ENCODE measurements at regions not wholly inside any gene's neighbourhood (a gene's known extent, or its start where the extent isn't known, plus 50 kb on each side); places are given as distances from the start of the nearest gene placed in this dataset.

- Mint-ChIP-seq H3K4me3 (no peak overlapping the region), H3K27ac (no peak overlapping the region), H3K36me3 (no peaks in the 10 kb centered on the region), H3K4me1 (no peaks in the 10 kb centered on the region), H3K9me3 (peaks cover 12% of the 10 kb centered on the region)
- ATAC-seq (no peak), DNase-seq (ENCODE audit: low spot score in 2 of 2) (no peak)
These were observed 1105.4 kb upstream of the KLHL29 start for GRCh38 chr2:22279541-22279940.

- Mint-ChIP-seq H3K36me3 (no peaks in the 10 kb centered on the region), H3K4me3 (no peak overlapping the region), H3K9me3 (peaks cover 12% of the 10 kb centered on the region), H3K4me1 (no peaks in the 10 kb centered on the region), H3K27ac (no peak overlapping the region)
- ATAC-seq: no peak
- no peak for DNase-seq (ENCODE audit: low spot score in 2 of 2)
These were observed 1103.9 kb upstream of the KLHL29 start for GRCh38 chr2:22281033-22281432.

DNA sequence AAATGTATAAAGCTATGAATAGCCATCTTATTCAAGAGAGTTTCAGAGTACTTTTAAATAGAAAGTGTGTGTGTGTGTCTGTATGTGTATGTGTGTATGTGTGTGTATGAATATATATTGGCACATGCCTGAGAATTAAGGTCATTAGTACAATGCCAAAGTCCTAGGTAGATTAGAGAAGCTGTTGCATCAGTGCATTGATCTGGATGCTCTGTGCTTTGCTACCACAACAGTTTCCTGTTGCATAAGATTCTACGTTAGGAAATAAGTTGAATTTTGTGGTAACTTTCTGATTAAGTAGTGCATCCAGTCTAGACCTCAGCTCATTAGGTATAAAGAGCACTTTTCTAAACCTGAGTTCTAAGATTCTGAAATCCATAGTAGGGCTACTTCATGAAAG lies 1102.8 kb upstream of the KLHL29 start:
- DNase-seq (ENCODE audit: low spot score in 2 of 2) (no peak), ATAC-seq (no peak)
- H3K27ac Mint-ChIP-seq: no peak overlapping the region
- H3K36me3 Mint-ChIP-seq: no peaks in the 10 kb centered on the region
- H3K4me1 Mint-ChIP-seq: no peaks in the 10 kb centered on the region
- H3K4me3 Mint-ChIP-seq: no peak overlapping the region
- peaks cover 10% of the 10 kb centered on the region for H3K9me3 Mint-ChIP-seq

DNA sequence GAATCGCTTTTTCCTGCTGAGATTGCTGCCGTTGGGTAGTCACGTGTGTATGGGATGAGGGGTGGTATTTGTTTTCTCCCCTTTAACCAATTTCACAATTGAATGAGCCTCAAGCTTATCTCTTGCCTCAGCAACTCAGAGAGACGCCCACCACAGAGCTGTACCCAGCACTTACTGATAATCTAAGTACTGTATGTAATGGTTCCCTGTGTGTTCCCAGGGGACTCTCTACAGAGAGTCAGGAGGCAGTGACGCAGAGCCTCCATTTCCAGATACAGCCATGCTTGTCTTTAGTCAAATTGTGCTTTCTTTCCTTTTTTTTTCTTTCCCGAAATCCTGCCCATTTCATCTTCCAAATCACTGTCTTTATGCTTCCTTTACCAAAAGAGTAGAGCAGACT lies 1102.1 kb upstream of the KLHL29 start:
- no peak for ATAC-seq
- H3K9me3 Mint-ChIP-seq: peaks cover 10% of the 10 kb centered on the region
- no peaks in the 10 kb centered on the region for H3K36me3 Mint-ChIP-seq
- DNase-seq (ENCODE audit: low spot score in 2 of 2): no peak
- H3K4me1 Mint-ChIP-seq: no peaks in the 10 kb centered on the region
- H3K4me3 Mint-ChIP-seq: no peak overlapping the region
- no peak overlapping the region for H3K27ac Mint-ChIP-seq

GRCh38 chr2:22283436-22283835 lies 1101.5 kb upstream of the KLHL29 start:
- no peaks in the 10 kb centered on the region for H3K36me3 Mint-ChIP-seq
- ATAC-seq (no peak), DNase-seq (ENCODE audit: low spot score in 2 of 2) (no peak)
- no peaks in the 10 kb centered on the region for H3K4me1 Mint-ChIP-seq
- peaks cover 10% of the 10 kb centered on the region for H3K9me3 Mint-ChIP-seq
- no peak overlapping the region for H3K27ac Mint-ChIP-seq
- H3K4me3 Mint-ChIP-seq: no peak overlapping the region

GRCh38 chr2:22290302-22290701 lies 1094.7 kb upstream of the KLHL29 start:
- Mint-ChIP-seq H3K27ac (no peak overlapping the region), H3K36me3 (no peaks in the 10 kb centered on the region), H3K4me1 (no peaks in the 10 kb centered on the region), H3K9me3 (peaks cover 19% of the 10 kb centered on the region), H3K4me3 (no peak overlapping the region)
- ATAC-seq (no peak), DNase-seq (ENCODE audit: low spot score in 2 of 2) (no peak)

DNA sequence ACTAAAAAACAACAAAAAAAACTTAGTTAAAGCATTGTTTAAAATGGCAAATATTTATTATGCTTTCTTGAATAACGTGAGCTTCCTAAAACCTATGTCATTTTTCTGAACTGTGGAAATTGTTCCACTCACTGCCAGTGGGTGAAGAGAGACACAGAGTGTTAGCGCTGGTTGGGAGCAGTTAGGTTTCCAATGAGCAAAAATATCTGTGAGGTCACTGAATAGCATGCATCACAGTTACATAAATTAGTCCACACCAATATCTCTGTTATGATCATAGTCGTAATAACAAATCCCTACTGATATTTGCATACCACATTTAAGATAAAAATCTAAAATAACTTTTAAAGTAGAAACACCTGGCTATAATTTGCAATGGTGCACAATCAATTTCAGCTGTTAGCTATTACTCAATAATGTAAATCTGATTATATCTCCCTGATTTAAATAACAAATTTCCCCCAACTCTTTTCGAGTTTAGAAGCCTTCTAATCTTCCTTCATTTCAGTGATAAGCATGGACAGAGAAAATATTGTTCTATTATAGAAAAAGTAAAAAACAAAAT lies 1094.0 kb upstream of the KLHL29 start:
- H3K36me3 Mint-ChIP-seq: no peaks in the 10 kb centered on the region
- H3K4me1 Mint-ChIP-seq: no peaks in the 10 kb centered on the region
- H3K9me3 Mint-ChIP-seq: peaks cover 19% of the 10 kb centered on the region
- DNase-seq (ENCODE audit: low spot score in 2 of 2) (no peak), ATAC-seq (no peak)
- H3K4me3 Mint-ChIP-seq: no peak overlapping the region
- no peak overlapping the region for H3K27ac Mint-ChIP-seq

GRCh38 chr2:22301228-22301627 lies 1083.8 kb upstream of the KLHL29 start:
- Mint-ChIP-seq H3K4me1 (no peaks in the 10 kb centered on the region), H3K36me3 (no peaks in the 10 kb centered on the region), H3K9me3 (peaks cover 16% of the 10 kb centered on the region), H3K27ac (no peak overlapping the region), H3K4me3 (no peak overlapping the region)
- ATAC-seq (no peak), DNase-seq (ENCODE audit: low spot score in 2 of 2) (no peak)

DNA sequence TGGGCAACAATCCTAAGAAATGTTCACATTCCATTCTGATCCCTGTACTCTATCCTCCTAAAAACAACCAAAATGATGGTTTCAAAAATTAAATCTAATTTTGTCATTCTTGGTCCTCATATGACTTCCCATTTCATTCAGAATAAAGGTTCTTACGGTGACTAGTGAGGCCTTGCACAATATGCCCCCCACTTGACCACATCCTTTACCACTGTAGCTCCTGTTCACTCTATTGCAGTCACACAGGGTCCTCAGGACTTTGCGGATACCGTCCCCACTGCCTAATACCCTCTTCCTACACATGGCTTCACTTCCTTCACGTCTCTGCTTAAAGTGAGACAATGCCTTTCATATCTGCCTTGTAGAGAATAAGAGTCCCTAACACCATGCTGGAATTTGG lies 1058.7 kb upstream of the KLHL29 start:
- Mint-ChIP-seq H3K4me3 (no peak overlapping the region), H3K36me3 (no peaks in the 10 kb centered on the region), H3K4me1 (no peaks in the 10 kb centered on the region), H3K9me3 (peaks cover 19% of the 10 kb centered on the region), H3K27ac (no peak overlapping the region)
- no peak for ATAC-seq
- no peak for DNase-seq (ENCODE audit: low spot score in 2 of 2)

- Mint-ChIP-seq H3K27ac (no peak overlapping the region), H3K4me1 (no peaks in the 10 kb centered on the region), H3K9me3 (peaks cover 20% of the 10 kb centered on the region), H3K4me3 (no peak overlapping the region), H3K36me3 (no peaks in the 10 kb centered on the region)
- DNase-seq (ENCODE audit: low spot score in 2 of 2) (no peak), ATAC-seq (no peak)
These were observed 1055.5 kb upstream of the KLHL29 start for GRCh38 chr2:22329211-22330154.

DNA sequence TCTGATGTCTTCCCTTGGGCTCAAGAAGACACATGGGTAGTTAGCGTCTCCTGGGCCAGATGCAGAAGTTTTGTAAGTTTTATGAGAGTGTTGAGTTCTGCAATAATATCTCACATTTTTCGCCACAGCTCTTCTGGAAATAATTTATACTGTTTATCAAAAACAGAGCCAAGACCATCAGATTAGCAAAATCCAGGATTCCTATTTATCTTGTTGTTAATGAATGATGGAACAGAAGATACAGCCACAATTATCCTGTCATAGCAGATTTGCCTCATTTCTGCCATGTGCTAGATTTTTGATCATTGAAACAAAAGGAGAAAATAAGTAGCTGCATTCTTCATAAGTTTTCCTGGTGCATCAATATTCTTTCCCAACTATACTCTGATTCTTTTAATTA lies 1048.6 kb upstream of the KLHL29 start:
- Mint-ChIP-seq H3K9me3 (peaks cover 25% of the 10 kb centered on the region), H3K27ac (no peak overlapping the region), H3K36me3 (no peaks in the 10 kb centered on the region), H3K4me3 (no peak overlapping the region), H3K4me1 (no peaks in the 10 kb centered on the region)
- ATAC-seq (no peak), DNase-seq (ENCODE audit: low spot score in 2 of 2) (no peak)

DNA sequence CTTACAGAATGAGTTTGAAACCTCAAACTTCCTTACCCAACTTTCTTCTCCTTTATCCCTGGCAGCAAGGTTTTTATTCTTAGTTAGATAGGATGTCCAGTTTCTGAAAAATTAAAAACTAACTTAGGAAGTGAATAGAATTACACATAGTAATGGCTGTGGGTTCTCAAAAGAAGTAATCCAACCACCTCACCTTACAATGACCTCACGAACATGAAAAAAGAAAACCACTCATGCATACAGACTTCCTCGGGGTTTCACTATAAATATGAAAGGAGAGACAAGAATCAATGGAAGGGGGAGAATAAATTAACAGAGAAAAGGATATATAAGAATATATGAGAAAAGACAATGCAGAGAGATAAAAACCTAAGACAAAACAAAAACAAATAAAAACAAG lies 1044.3 kb upstream of the KLHL29 start:
- Mint-ChIP-seq H3K27ac (no peak overlapping the region), H3K4me1 (no peaks in the 10 kb centered on the region), H3K36me3 (no peaks in the 10 kb centered on the region), H3K4me3 (no peak overlapping the region), H3K9me3 (peaks cover 33% of the 10 kb centered on the region)
- DNase-seq (ENCODE audit: low spot score in 2 of 2) (no peak), ATAC-seq (no peak)

DNA sequence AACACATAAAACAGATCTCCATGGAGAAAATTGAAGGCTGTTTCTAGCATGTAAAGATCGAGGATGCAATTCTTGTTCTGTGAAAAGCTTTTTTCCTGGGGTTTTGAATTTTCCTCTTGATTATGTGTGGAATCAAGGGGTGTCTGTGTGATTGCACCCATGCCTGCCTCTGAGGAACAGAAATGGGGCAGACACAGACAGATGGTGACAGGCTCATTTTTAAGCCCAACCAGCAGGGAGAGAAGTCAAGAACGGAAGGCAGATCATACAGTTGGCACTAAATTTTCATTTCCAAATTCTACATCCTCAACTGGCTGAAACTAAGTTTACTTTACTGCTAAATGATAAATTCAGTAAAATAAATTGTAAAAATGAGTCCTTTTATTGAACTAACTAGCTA lies 1037.7 kb upstream of the KLHL29 start:
- H3K9me3 Mint-ChIP-seq: peaks cover 17% of the 10 kb centered on the region
- no peaks in the 10 kb centered on the region for H3K36me3 Mint-ChIP-seq
- no peaks in the 10 kb centered on the region for H3K4me1 Mint-ChIP-seq
- no peak overlapping the region for H3K27ac Mint-ChIP-seq
- ATAC-seq (no peak), DNase-seq (ENCODE audit: low spot score in 2 of 2) (no peak)
- no peak overlapping the region for H3K4me3 Mint-ChIP-seq

GRCh38 chr2:22350621-22351020 lies 1034.4 kb upstream of the KLHL29 start:
- Mint-ChIP-seq H3K36me3 (no peaks in the 10 kb centered on the region), H3K4me1 (no peaks in the 10 kb centered on the region), H3K4me3 (no peak overlapping the region), H3K9me3 (peaks cover 4% of the 10 kb centered on the region), H3K27ac (no peak overlapping the region)
- ATAC-seq (no peak), DNase-seq (ENCODE audit: low spot score in 2 of 2) (no peak)

DNA sequence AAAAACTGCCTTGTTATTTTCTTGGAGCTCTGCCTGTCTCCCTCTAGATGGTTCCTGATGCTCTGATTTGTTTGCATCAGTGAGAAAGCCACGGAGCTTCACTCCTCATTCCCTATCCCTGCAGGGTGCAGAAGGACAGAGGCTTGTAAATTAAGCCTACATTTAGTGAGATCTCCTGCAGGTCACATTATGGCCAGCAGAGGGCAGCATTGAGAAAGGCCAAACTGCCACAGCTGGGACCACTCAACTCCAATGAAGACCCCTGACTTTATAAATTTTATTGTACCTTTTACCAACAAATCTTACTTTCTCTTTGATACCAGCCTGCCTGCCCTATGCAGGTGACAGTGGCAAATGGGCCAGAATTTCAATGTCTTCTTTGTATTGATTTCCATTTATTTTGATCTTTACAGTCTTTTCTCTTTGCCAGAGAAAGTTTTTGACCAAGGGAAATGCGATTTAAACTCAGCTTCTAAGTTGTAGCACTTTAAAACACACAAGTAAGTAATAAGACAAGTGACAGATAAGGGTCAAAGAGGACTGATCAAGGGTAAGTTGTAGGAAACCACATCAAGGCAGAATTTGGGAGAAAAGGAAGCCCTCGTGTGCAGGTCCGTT lies 1029.1 kb upstream of the KLHL29 start:
- no peaks in the 10 kb centered on the region for H3K36me3 Mint-ChIP-seq
- H3K4me3 Mint-ChIP-seq: no peak overlapping the region
- no peak for ATAC-seq
- no peak overlapping the region for H3K27ac Mint-ChIP-seq
- H3K4me1 Mint-ChIP-seq: no peaks in the 10 kb centered on the region
- H3K9me3 Mint-ChIP-seq: peaks cover 6% of the 10 kb centered on the region
- DNase-seq (ENCODE audit: low spot score in 2 of 2): peak; percentile 9 to 55
